ENCODE measurements at regions not wholly inside any gene's neighbourhood (a gene's known extent, or its start where the extent isn't known, plus 50 kb on each side); places are given as distances from the start of the nearest gene placed in this dataset.

GRCh38 chr18:40673150-40673549 is 1281.9 kb upstream of the PIK3C3 start:
- TF ChIP-seq CTCF (IDR thresholded peaks at IDR 0.05; ENCODE audit: low read depth, low read length, poor library complexity, severe bottlenecking) (no peak), EZH2phosphoT487 (IDR thresholded peaks at IDR 0.05; ENCODE audit: borderline replicate concordance, low read length) (no peak)

Data from DOHH2 (cell line).